ENCODE measurements at regions not wholly inside any gene's neighbourhood (a gene's known extent, or its start where the extent isn't known, plus 50 kb on each side); places are given as distances from the start of the nearest gene placed in this dataset.

DNA sequence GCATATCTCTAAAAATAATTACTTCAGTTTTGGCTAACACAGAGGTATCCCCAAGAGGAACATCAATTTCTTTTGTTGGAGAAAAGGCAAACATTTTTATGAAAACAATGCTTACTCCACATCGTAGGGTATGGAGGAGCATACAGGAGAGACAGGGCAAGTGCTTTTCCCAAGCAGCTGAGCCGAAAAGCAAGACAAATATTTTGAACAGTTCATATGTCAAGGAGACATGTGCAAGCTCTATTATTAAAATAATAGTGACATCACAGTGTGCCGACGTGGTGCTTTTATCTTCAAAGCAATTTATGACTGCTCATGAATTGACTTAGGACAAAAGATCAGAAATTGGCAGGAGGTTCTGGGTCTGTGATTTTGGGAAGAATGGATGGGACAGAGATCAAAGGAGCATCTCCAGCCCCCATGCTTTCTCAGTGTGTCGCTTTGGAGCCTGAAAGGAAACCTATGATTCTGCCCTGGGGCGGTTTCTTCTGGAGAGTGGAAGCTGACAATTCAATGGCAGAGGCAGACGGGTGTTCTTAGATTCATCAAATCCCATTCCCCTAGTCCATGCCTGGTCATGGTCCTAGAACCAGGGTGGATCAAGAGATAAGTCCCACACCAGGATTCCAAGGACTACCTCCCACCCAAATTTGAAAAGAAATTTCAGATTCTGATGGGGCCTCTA is 97.1 kb downstream of the JCAD start:
- no peak for DNase-seq

DNA sequence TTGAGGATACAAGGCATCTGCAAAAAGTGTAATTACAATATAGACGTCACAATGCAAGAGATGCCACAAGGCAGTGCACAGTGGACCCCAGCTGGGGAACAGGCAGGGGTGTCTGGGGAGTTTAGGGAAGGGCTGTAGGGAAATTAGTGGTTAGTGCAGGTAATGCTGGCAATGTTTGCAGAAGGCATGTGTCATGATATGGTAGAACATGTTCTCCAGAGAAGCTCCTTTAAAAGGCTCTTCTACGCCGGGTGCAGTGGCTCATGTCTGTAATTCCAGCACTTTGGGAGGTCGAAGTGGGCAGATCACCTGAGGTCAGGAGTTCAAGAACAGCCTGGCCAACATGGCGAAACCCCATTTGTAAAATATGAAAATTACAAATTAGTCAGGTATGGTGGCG is 98.0 kb downstream of the JCAD start:
- no peak for DNase-seq

DNA sequence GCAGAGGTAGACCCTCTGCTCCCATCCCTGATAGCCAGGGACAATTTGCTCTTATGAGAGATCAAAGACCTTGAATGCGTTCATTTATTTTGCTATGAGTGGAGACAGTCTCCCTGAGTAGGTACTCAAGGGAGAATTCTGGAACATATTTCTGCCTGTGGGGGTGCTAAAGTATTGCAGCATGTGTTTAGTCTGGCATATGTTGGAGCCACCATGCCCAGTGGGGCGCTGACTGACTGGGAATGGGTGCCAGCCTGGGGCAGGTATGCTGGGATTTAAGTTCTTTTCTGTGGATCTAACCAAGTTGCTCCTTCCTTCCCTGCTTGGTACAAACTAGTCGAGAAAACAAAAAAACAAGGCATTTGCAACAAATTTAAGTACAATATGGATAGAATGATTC is 99.1 kb downstream of the JCAD start:
- no peak for DNase-seq

DNA sequence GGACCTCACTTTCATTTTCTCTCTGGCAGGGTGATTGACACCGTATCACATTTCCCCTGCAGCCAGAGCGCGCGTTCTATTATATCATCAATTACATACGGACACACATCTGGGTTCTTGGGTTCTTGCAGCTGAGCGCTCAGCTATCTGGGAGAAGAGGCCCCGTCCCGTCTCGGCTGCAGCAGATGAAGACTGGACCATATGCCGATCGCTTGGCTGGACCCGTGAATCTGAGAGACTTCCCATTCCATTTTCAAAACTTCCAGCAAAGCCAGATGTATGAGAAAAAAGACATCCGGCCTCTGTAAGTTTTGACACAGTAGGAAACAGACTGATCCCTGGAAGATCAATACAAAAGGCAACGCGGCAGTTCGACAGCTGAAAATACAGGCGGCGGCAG is 99.8 kb downstream of the JCAD start:
- DNase-seq = no peak

DNA sequence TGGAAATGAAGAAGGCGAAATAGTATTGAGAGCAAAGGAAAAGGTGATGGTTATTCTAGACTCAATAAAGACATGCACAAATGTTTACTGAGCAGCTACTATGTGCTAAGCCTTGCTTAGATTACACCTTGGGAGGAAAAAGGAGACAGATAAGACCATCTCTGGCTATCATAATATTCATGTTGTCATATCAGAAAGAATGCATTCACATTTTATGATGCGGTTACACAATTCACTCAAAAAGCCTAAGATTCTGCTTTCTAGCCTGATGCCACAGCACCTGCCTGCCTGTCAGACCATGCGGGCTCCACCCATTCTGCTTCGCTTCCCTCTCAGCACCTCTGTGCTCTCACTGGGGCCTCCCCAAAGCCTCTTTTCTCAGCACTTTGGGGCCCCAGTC is 100.9 kb downstream of the JCAD start:
- no peak for DNase-seq

DNA sequence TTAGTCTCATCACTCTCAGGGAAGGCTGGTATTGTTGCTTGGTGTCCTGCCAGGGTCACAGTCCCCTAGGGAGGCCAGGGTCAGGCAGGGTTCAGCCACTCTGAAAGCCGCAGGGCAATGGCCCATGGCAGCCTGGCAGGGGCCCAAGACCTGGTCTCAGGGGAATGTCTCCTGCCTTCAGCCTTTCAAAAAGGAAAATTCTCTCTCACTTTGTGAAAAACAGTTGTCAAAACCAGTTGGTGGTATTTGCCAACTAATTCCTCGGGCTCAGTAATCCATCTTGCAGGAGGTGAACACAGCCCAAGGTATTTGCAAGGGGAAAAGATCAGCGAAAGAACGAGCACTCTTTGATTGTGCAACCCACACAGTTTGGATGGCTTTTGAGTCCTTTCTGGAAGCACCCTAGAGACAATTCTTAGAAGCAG is 101.5 kb downstream of the JCAD start:
- DNase-seq = no peak

DNA sequence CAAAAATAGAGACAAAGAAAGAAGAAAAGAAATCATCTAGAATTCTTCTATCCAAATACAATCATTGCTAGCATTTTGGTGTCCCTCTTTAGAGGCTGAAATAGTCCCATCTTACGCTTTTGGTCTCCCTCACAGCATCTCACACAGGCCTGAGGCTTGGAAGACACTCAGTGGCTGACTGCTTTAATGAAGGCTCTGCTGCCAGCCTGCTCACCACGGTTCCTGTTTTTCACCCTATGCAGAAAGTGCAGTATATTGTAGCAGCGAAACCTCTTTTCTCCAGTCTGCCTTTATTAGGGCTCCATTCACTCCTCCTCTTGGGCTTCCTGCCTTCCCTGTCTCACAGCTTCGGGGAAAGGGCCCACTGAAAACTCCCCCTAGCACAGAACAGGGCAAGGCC is 102.2 kb downstream of the JCAD start:
- DNase-seq = no peak

DNA sequence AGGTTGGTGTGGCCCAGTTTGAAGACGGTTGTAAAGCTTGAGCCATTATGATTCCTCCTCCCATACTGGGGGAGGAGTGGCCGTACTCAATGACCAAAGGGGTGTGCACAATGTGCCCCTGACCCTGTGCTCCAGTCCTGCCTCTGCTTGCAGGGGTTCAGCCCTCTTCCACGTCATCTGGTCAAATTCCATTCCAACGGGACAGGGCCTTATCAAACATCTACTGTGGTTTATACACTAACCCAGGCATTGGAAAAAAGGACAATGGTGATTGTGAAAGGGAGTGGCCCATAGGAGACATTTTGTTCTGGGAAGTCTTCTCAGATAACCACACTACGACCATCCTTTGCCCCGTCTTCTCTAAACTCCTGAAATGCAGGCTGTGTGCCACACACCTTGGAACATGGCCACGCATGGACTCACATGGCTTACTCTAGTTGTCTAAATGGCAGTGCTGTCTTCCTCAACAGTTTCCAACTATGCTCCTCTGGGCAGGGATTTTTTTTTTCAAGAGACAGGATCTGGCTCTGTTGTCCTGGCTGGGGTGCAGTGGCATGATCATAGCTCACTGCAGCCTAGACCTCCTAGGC is 103.0 kb downstream of the JCAD start:
- no peak for DNase-seq

DNA sequence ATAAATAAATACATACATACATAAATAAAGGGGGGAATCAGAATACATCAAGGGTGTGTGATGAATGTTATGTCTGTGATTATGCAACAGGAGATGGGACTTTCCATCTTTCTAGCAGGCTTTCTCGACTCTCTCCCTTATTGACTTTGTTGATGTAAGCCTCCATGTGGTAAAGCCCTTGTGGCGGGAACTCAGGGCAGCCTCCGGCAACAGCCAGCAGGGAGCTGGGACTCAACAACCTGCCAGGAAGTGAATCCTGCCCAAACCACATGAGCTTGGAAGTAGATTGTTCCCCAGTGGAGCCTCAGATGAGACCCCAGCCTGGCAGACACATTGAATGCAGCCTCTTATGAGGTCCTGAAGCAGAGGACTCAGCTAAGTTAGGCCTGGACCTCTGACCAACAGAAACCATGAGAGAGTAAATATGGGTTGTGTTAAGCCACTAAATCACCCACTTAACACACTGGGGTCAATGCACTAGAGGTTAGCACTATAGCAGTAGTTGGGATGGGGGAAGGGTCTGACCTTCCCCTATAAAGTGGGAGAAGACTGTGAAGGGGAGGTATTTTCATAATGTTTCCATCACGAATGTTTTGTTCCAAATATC is 104.0 kb downstream of the JCAD start:
- no peak for DNase-seq

DNA sequence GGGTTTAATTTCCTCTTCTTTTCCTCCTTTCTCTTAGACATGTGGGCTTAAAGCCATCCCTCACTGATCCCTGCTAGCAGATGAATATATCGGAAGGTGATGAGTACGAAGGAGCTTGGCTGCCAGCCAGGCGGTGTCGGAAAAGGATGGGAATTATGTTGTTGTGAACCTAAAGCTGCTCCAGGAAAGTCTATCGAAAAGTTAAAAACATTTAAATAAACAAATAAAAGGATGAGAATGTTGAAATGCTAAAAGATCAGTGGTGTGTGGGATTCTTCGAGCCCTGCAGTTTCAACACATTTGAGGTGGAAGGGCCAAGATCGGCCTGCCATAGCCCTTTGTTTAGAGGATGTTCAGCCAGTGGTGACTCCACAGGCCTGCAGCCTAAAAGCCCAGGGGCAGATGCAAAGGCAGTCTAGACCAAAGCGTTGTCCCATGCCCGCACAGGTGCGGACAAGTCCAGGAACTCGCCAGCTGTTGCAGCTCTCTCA is 107.9 kb downstream of the JCAD start:
- DNase-seq = no peak

DNA sequence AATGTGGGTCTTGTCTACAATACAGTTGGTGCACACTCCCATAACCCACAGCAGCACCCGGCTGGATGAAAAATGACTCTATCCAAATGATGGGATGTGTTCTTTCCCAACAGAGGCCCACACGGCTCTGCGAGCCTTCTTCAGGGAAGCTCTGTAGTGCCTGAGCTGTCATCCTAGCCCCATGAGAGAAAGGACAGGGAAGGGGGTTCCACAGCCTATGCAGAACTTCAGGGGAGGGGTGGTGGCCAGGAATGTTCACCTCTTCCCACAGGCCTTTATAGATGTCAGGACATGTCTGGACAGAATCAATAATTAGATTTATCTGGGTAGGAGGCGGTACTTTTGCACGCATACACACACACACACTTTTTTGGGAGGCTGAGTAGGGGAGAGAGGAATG is 109.0 kb downstream of the JCAD start:
- DNase-seq = no peak

DNA sequence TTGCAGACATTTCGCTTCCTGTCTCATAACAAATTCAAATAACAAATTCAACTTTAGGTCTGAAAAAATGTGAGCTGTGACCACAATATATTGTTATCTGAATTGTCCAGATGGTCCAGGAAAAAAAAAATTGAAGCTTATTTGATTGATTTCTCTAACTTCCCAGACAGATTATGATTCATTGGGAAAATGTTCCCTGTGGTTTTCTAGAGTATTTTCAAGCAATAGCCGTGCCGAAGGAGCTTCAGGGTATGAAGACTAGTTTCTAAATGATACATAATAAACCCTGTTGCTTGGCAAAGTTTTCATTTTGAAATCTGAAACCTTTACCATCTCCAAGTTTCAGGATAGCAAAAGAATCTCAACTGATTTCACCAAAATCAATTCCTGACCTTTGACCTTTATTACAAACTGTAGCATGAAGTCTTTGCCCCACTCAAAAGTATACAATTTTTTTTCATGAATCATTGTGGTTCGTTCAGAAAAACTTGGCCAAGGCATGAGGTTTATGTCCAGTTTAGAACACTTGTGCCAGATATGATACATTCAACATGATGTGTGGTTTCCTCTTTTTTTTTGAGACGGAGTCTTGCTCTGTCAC is 109.9 kb downstream of the JCAD start:
- no peak for DNase-seq

DNA sequence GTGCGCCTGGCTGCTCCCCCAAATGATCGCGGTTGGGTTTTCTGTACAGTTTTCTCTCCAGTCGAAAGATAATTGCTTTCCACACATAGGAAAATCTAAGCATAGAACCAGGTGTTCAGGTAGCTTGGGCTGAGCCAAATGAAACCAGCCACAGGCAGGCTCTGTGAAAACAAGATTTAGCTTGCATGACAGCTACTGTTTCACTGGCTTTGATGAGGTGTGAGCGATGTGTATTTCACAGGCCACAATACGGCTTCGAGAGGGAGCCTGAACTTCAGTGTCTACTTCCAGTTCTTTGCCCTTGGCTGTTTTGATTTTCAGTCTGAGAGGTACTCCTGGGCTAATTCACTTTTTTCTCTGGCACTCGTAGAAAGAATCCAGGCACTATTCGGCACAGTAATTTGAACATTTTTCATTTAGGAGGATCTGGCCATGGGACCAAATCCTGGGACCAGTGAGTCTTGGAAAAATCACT is 110.5 kb downstream of the JCAD start:
- no peak for DNase-seq

DNA sequence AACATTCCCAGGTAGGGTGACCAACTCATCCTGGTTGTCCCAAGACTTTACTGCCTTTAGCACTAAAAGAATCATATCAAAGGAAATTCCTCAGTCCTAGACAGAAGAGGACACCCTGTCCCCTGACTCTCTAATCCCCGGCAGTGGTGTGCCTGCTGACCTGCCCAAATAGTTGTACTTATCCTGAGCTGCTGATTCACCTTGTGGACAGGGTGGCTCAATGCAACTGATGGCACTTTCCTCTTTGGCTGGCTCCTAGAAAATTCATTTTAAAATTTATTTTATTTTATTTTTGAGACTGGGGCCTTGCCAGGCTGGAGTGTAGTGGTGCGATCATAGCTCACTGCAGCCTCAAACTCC is 111.7 kb downstream of the JCAD start:
- no peak for DNase-seq

DNA sequence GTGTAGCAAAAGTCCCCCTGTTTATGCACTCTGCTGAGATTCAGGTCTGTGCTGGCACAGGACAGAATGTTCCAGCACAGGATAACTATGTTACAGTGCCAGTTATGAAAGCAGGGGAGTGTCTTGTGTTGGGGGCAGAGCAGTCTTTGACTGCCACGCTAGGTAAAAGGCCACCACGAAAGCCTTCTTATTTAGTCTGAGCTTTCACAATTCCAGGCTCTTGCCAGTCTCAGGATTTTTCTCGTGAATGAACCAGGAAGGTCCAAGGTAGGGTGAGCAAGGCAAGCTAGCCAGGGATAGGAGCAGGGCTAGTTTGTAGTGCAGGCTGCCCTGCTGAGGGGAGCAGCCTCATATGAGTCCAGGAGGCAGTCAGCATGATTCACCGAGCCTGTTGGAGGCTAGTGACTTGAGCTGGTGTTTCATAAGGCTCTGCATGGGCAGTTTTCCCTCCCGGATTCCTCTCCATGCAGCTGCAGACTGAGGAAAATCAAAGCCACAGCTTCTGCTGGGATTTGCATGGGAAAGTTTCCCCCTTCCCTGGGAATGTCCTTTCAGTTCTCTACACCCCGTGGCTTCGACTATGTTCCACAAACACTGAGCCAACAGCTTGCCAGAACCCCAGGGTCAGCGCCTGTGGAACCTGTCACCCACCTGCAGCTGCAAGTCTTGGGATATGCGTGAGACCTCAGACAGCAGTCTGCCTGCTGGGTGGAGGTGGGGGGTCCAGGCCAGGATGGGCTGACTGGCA is 112.3 kb downstream of the JCAD start:
- DNase-seq = no peak

DNA sequence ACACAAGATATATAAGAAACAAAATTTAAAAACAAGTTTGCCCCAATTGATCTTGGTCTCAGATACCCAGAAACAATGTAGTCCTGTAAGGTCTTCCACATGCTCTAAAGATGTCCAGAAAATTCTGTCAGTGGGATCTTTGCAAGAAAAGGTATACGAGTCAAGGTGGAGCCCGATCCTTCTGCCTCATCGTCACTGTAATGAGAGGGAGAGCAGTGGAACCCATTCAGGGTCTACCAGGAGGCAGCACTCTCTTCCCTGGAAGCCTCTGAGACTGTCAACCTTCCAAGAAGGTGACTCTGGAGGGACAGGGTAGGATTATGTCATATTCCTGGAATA is 112.8 kb downstream of the JCAD start:
- DNase-seq = no peak

DNA sequence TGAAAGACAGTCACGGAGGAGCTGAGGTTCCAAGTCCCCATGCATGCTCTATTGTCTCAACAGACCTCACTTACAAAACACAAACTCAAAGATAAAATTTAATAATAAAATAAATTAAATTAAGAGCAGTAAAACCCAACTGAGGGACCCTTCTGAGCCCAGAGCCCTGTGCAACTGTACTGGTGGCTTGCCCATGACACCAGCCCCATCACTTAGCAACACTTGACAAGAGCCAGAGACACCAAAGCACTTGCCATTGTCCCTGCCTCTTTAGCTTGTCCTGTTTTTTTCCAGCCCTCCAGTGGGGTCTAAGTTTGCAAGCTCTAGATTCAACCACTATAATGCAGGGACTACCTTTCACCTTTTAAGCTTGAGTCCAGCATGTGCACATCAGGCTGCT is 117.9 kb downstream of the JCAD start:
- no peak for DNase-seq

DNA sequence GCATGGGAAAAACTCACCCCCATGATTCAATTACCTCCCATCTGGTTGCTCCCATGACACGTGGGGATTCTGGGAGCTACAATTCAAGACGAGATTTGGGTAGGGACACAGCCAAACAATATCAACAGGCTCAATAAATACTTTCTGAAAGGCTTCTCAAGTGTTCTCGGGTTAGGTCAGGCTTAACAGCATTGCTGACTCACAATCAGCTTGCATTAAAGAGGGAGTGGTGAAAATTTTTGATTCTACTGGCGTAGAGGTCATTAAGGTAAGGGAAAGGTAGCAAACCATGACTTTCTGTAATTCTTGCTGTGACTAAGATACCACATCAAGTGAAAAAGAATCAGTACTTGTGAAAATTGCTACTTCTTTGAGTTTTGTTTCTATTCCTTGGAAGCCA is 126.4 kb downstream of the JCAD start:
- no peak for DNase-seq

DNA sequence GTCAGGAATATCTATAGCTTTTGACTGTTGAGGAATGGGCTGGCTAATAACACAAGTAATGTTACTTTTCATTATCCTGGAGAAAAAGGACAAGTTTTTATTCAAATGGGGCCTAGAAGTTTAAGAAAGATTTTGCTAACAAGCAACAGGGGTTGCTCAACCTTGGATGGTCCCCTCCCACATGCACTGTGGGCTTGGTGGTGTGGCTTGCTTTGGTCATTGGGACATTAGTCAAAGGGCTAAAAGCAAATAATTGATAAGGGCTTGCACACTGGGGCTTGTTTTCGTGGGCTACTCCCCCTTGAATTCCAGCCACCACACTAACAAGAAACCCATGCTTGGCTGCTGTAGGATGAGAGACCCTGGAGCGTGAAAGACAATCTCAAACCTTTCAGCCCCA is 127.6 kb downstream of the JCAD start:
- DNase-seq = no peak

DNA sequence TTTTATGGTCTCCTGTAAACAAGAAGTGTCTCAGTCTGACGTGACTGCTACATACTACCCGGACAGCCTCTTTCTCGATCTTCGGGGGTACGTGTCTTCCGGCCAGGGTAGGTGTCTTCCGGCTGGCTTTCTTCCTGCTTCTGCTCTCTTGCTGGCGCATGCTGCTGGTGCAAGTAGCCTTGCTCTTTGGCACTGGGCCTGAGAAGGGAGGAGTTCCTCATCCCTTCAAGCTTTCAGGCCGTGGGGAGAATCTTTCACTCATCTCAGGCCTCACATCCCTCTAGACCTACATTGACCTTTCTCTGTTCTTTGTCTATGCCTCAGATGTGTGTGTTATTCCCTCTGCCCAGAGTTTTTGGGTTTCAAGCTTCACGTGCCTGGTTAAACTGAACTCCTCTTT is 130.4 kb downstream of the JCAD start:
- no peak for DNase-seq

DNA sequence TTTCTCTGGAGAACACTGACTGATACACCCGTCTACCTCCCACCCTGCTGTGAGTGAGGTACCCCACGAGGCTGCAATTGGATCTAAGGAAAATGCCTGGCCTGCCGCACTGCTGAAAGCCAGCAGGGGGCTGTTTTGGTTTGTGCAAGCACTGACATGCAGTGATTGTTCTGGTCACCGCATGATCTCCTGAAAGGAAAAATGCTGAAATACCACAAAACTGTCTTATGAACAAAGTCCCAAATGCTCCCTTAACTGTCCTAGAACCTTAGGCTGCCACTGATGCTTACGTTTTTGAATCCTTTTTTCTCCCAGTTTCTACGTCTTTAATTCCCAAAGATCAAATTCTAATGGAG is 132.7 kb downstream of the JCAD start:
- DNase-seq = no peak

DNA sequence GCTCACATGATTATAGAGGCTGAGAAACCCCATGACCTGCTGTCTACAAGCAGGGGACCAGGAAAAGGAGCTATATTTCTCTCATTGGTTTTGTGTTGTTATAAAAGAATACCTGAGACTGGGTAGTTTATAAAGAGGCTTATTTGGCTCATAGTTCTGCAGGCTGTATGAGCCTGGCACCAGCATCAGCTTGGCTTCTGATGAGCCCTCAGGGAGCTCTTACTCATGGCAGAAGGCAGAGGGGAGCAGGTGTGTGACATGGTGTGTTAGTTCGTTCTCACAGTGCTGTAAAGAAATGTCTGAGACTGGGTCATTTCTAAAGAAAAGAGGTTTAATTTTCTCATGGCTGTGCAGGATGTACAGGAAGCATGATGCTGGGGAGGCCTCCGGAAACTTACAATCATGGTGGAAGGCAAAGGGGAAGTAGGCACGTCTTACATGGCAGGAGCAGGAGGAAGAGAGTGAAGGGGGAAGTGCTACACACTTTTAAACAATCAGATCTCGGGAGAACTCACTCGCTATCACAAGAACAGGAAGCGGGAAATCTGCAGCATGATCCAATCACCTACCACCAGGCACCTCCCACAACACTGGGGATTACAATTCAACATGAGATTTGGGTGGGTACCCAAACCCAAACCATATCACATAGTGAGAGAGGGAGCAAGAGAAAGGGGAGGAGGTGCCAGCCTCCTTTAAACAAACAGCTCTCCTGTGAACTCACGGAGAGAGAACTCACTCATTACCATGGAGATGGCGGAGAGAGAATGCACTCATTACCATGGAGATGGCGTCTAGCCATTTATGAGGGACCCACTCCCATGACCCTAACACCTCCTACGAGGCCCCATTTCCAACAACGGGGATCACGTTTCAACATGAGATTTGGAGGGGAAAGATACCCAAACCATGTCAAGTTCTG is 133.4 kb downstream of the JCAD start:
- no peak for DNase-seq

DNA sequence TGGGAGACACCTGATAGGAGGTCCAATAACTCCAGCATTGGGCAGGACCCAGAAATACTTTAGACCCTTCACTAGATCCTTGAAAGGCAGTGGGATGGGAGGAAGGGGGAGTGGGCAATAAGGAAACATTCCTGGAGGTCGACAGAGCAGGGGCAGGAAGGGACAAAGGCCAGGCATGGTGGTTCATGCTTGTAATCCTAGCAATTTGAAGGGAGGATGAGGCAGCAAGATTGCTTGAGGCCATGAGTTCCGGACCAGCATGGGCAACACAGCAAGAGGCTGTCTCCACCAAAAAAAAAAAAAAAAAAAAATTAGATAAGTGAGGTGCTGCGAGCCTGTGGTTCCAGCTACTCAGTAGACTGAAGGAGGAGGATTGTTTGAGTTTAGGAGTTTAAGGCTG is 134.9 kb downstream of the JCAD start:
- DNase-seq = no peak

Data from CD4-positive, alpha-beta T cell treated with Interleukin-17A for 1 hour (primary cell).